ENCODE measurements at regions not wholly inside any gene's neighbourhood (a gene's known extent, or its start where the extent isn't known, plus 50 kb on each side); places are given as distances from the start of the nearest gene placed in this dataset.
A peak's percentile ranks its signal among the peaks of the same experiment; 100 is the strongest.
"Not testable (repeated sequence)": the region's sequence is repeated elsewhere in the genome, so short reads cannot be mapped to it uniquely, and the experiment has no call there.

DNA sequence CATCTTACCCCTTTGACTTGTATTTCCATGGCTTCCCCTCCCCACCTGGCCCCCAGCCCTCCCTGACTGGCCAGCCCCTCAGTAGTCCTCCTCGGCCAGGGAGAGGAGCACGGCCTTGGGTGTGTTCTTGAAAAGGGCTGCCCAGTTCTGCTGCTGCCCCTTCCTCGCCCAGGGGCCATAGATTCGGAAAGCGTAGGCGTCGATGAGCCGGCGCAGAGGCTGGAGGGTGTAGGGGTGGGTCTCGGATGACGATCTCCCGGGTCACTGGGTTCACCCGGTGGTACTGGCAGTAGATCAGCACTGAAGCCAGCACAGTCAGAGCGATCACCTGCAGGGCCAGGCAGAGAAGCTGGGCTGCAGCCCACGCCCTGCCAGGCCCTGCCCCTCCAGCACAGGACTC is 71.7 kb downstream of the ZNF479 start:
- not testable (repeated sequence) for DNase-seq

- not testable (repeated sequence) for DNase-seq
Observed at GRCh38 chr7:57016341-57016740, 115.9 kb downstream of the ZNF479 start.

GRCh38 chr7:57013707-57014106 is 118.5 kb downstream of the ZNF479 start:
- DNase-seq: not testable (repeated sequence)

DNA sequence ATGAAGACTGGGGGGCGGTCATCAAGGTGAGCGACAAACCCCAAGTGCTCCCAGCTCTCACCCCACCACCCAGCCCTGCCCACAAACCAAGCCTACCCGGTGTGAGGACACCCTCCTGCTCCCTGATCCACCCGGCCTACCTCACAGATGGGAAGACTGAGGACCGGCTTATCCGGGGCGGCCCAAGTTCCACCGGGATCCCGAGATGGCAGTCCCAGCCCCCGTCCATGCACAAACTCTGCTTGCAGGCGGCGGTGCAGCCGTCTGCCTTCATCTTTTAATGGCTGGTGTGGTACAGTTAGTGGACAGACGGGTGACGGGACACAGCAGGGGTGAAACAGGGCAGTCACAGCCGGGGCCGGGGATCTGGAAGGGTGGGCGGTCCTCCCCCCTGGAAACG is 119.3 kb downstream of the ZNF479 start:
- not testable (repeated sequence) for DNase-seq

- not testable (repeated sequence) for DNase-seq
Observed at GRCh38 chr7:57009230-57009629, 123.0 kb downstream of the ZNF479 start.

DNA sequence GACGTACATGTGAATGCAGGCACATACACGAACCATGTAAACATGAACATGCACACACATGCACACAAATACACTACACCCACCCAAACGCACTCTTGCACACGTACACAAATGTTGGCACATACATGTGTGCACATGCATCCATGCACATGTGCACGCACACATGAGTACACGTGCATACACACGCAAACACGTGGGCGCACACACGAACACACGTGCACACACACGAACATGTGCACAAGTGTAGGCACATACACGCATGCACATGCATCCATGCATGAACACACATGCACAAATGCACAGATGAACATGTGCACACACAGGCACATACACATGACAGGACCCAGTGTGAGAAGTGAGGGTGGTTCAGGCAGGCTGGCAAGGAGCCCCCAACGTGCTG is 126.3 kb downstream of the ZNF479 start:
- not testable (repeated sequence) for DNase-seq

- not testable (repeated sequence) for DNase-seq
Observed at GRCh38 chr7:57003821-57004220, 128.4 kb downstream of the ZNF479 start.

GRCh38 chr7:57001926-57002325 is 130.3 kb downstream of the ZNF479 start:
- DNase-seq: not testable (repeated sequence)

GRCh38 chr7:56993779-56994178 is 138.5 kb downstream of the ZNF479 start:
- not testable (repeated sequence) for DNase-seq

DNA sequence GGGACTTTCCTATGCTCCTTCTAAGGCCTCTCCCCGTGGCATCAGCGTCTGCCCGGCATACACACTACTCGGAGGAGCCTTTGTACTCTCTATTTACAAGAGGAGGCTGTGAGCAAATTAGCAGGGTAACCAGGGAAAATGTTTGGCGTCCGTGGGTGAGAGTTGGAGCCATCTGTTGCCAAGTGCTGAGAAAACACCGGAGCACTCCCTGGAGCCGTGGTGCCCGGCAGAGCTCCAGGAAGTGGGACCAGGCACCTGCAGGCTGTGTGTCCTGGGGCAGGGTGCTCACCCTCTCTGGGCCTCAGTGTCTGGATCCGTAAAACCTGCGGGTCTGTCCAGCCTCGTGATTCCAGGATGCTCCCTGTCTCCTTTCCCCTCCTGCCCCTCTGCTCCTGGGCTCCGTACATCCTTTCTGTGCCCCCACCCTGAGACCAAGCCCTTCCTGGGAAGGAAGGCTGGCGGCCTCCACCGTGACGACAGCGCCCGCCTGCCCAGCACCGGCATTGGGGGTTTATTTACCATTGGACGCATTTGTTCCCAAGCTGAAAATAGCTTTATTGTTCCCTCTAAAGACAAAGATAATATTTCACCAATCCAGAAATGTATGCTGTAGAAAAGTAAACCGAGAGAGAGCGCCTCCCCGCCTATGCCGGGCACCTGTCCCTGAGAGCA is 174.4 kb downstream of the ZNF479 start:
- DNase-seq: not testable (repeated sequence)

- not testable (repeated sequence) for DNase-seq
Observed at GRCh38 chr7:56957086-56957485, 175.2 kb downstream of the ZNF479 start.

- not testable (repeated sequence) for DNase-seq
Observed at GRCh38 chr7:56948390-56949379, 183.6 kb downstream of the ZNF479 start.

DNA sequence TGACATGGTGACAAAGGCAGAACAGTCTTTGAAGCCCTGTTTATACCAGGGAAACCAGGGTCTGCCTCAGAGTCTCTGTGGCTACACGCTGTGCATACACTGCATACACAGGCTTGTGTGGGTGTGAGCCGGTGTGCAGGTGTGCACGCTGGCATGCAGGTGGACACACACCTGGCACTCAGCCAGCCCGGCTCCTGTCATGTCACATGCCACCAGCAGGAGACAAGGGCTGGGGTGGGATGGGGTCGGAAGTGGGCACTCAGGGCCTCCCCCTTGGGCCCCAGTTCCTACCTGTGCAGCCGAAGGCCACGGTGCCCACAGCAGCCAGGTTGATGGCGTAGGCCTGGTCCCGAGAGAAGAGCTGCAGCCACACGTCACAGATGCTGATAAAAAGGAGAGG is 192.2 kb downstream of the ZNF479 start:
- not testable (repeated sequence) for DNase-seq

- DNase-seq: not testable (repeated sequence)
Observed at GRCh38 chr7:56923892-56924291, 208.3 kb downstream of the ZNF479 start.

- DNase-seq: peak; percentile 63
Observed at GRCh38 chr7:56910973-56911372, 221.3 kb downstream of the ZNF479 start.

DNA sequence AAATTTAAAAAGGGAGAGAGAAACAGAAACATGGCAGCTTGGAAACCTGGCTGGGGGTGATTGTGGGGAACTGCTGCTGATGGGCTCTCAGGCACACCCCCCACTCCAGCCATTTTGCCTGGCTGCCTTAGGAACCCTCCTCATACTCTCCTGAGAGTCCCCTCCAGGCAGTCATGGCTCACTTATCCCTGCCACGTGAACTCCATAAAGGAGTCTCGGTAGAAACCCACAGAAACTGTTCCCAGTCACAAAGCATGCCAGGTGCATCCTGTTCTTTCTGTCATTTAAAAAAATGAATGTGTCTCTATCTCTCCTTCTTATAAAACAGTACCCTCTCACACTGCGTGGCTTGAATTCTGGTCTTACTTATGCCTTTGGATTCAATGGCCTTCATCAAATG is 242.8 kb downstream of the ZNF479 start:
- not testable (repeated sequence) for DNase-seq

- DNase-seq: not testable (repeated sequence)
Observed at GRCh38 chr7:56885132-56885531, 247.1 kb downstream of the ZNF479 start.

- not testable (repeated sequence) for DNase-seq
Observed at GRCh38 chr7:56882318-56882717, 249.9 kb downstream of the ZNF479 start.

Measured in GDM1 (cell line).